Heart left ventricle (tissue), 16 donors: ENCODE measurements at regions not wholly inside any gene's neighbourhood (a gene's known extent, or its start where the extent isn't known, plus 50 kb on each side); places are given as distances from the start of the nearest gene placed in this dataset.

Experiments
- ATAC-seq, 4 donors: fragments of 200-7000 bp; cut with Tn5 transposase; one replicate each; pipeline ENCODE4 v1.9.1; 2020 to 2022; ENCODE audit warnings: moderate library complexity in 4 of 4, mild to moderate bottlenecking in 3 of 4, moderate number of reproducible peaks in 1 of 4
- DNase-seq, 5 donors: peaks; one replicate each; pipeline ENCODE4 v3.0.0-alpha.2; 2020
- H3K27ac ChIP-seq, 12 donors: fragments of 200-600 bp; sonication (generic) in 4 of 12; one replicate each; pipeline versions ENCODE4 v1.5.0 to v1.8.0; 2016 to 2022; ENCODE audit warnings: mild to moderate bottlenecking in 2 of 12
- H3K27me3 ChIP-seq, 9 donors: fragments of 200-600 bp; sonication (generic) in 2 of 9; one replicate each; pipeline versions ENCODE4 v1.5.1 to v1.8.0; 2016 to 2022; ENCODE audit warnings: mild to moderate bottlenecking in 3 of 9
- H3K36me3 ChIP-seq, 9 donors: fragments of 200-600 bp; sonication (generic) in 2 of 9; one replicate each; pipeline versions ENCODE4 v1.5.0 to v1.8.0; 2018 to 2022; ENCODE audit warnings: mild to moderate bottlenecking in 2 of 9
- H3K4me1 ChIP-seq, 12 donors: fragments of 200-600 bp; sonication (generic) in 4 of 12; one replicate each; pipeline versions ENCODE4 v1.5.0 to v1.8.0; 2016 to 2022; ENCODE audit warnings: mild to moderate bottlenecking in 3 of 12
- H3K4me3 ChIP-seq, 12 donors: fragments of 200-600 bp; sonication (generic) in 4 of 12; one replicate each; pipeline versions ENCODE4 v1.5.0 to v1.8.0; 2017 to 2022; ENCODE audit warnings: mild to moderate bottlenecking in 9 of 12, moderate library complexity in 4 of 12
- H3K9me3 ChIP-seq, 12 donors: fragments of 200-600 bp; sonication (generic) in 4 of 12; one replicate each; pipeline versions ENCODE4 v1.5.0 to v1.8.0; 2016 to 2022; ENCODE audit warnings: mild to moderate bottlenecking in 1 of 12
- POLR2A ChIP-seq, 2 donors: fragments of 450-650 bp; IDR thresholded peaks; one replicate each; pipeline ENCODE4 v1.6.1; 2017; ENCODE audit warnings: antibody characterized with exemption in 2 of 2, mild to moderate bottlenecking in 2 of 2, moderate library complexity in 2 of 2
- WGBS, 4 donors: extraction: QIAGEN DNeasy Blood & Tissue Kit in 2 of 4; methylation state at CpG; one replicate each; pipeline versions ENCODE4 v1.1.5 to v1.1.7; 2013 to 2018; 5-methylcytosine and 5-hydroxymethylcytosine counted together
- intact Hi-C, 10 donors: fragments of 100-400 bp; cut with DNase I; formaldehyde crosslinking; loops; one replicate each; pipeline versions ENCODE4 v1.11.1 to v1.14.2; 2022
- TF ChIP-seq, protein P1 (sequence below), 12 donors: fragments of 200-600 bp; sonication (generic) in 4 of 12; IDR thresholded peaks; one replicate each; pipeline versions ENCODE4 v1.5.0 to v1.8.0; 2018 to 2022; ENCODE audit warnings: antibody characterized with exemption in 12 of 12, mild to moderate bottlenecking in 5 of 12
- donor health status: ischemic (EF 13 %, LVEDD 7.1; RV severe dilation, severe dysfunction).
- donor health status: healthy with polysubstance abuse.
- donor health status: DM: no; HTN: yes; CAD: no.
- donor health status: DM: no; HTN: no; CAD: no.
- donor health status: ischemic (EF 25% LVEDD 6.9; RV normal size, moderate dysfunction).
- donor health status: ischemic (EF 25% LVEDD 5.7; RV mildly dilated, moderate dysfunction).
- donor health status: healthy.
- donor health status: DM: yes; HTN: yes; CAD: no.
- donor health status: ischemic (EF 35%, LVEDD 5.7; RV mildly dilated, moderate dysfunction).
- donor health status: nonischemic (EF 11% LVEDD 7.7; RV severe dilation, severe dysfunction).
- donor health status: DM: yes; HTN: yes; CAD: no.
- donor health status: PGD.
- donor health status: ischemic (EF 29% LVEDD 5.4; RV normal size, mild dysfunction).
- donor health status: nonischemic (EF 23%, LVEDD 6.1; RV moderate dilation, normal function).

- intact Hi-C loops, result no loop called here
- ATAC-seq (no peak), DNase-seq (no peak)
- TF ChIP-seq, protein P1, sequence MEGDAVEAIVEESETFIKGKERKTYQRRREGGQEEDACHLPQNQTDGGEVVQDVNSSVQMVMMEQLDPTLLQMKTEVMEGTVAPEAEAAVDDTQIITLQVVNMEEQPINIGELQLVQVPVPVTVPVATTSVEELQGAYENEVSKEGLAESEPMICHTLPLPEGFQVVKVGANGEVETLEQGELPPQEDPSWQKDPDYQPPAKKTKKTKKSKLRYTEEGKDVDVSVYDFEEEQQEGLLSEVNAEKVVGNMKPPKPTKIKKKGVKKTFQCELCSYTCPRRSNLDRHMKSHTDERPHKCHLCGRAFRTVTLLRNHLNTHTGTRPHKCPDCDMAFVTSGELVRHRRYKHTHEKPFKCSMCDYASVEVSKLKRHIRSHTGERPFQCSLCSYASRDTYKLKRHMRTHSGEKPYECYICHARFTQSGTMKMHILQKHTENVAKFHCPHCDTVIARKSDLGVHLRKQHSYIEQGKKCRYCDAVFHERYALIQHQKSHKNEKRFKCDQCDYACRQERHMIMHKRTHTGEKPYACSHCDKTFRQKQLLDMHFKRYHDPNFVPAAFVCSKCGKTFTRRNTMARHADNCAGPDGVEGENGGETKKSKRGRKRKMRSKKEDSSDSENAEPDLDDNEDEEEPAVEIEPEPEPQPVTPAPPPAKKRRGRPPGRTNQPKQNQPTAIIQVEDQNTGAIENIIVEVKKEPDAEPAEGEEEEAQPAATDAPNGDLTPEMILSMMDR (IDR thresholded peaks at IDR 0.05), result no peak
- no peak for TF ChIP-seq POLR2A (IDR thresholded peaks at IDR 0.05)
- Histone ChIP-seq H3K4me3 (no peak overlapping the region), H3K27ac (no peak overlapping the region), H3K9me3 (no peaks in the 10 kb centered on the region), H3K27me3 (no peaks in the 10 kb centered on the region), H3K4me1 (peaks cover 0 to 20% (median 0%) of the 10 kb centered on the region in 12 donors), H3K36me3 (peaks cover 0 to 14% (median 9%) of the 10 kb centered on the region in 9 donors)
- WGBS, 4 donors, result 87 to 92% (median 88%) methylated on average over 2 of the region's 2 CpGs
Observed at GRCh38 chr2:143948710-143949109, 571.2 kb downstream of the ZEB2 start.

GRCh38 chr2:143946436-143947391 is 573.2 kb downstream of the ZEB2 start:
- Histone ChIP-seq H3K9me3 (no peaks in the 10 kb centered on the region), H3K4me3 (no peak overlapping the region), H3K4me1 (peaks cover 0 to 20% (median 0%) of the 10 kb centered on the region in 12 donors), H3K27me3 (no peaks in the 10 kb centered on the region), H3K36me3 (peaks cover 0 to 14% (median 9%) of the 10 kb centered on the region in 9 donors), H3K27ac (no peak overlapping the region)
- ATAC-seq, result no peak
- intact Hi-C loops, result no loop called here
- WGBS, 4 donors, result 95 to 96% (median 95%) methylated on average over 18 of the region's 18 CpGs
- DNase-seq, result no peak
- TF ChIP-seq, protein P1 (IDR thresholded peaks at IDR 0.05), result no peak
- TF ChIP-seq POLR2A (IDR thresholded peaks at IDR 0.05), result no peak

GRCh38 chr2:143942486-143942885 is 577.4 kb downstream of the ZEB2 start:
- ATAC-seq (no peak), DNase-seq (no peak)
- TF ChIP-seq, protein P1 (IDR thresholded peaks at IDR 0.05), result no peak
- no peak for TF ChIP-seq POLR2A (IDR thresholded peaks at IDR 0.05)
- Histone ChIP-seq H3K9me3 (no peaks in the 10 kb centered on the region), H3K36me3 (peaks cover 0 to 14% (median 9%) of the 10 kb centered on the region in 9 donors), H3K27ac (no peak overlapping the region), H3K27me3 (peaks cover 0 to 6% (median 0%) of the 10 kb centered on the region in 9 donors), H3K4me3 (no peak overlapping the region), H3K4me1 (peaks cover 0 to 6% (median 3%) of the 10 kb centered on the region in 12 donors)
- intact Hi-C loops, result no loop called here

DNA sequence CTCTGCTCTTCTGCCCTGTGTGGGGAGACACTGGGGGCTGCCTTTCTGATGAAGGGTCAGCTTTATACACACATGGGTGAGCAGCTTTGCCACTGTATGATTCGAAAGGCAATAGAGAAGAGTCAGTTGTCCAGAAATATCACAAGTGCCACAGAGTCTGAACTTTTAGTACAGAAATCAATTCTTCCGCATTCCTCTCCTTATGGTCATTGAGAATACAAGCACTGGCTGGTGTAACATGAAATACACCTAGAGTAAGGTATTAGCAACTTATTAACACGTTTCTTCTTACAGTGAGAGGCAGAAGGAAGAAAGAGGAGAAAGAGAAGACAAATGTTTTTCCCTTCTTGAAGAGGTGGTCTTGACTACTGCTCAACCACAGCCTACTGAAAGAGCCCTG is 579.2 kb downstream of the ZEB2 start:
- Histone ChIP-seq H3K4me1 (peaks cover 0 to 17% (median 4%) of the 10 kb centered on the region in 12 donors), H3K36me3 (peaks cover 0 to 5% (median 0%) of the 10 kb centered on the region in 9 donors), H3K27ac (peak overlapping the region in 1 of 12 donors; percentile 52), H3K27me3 (peaks cover 0 to 24% (median 0%) of the 10 kb centered on the region in 9 donors), H3K9me3 (no peaks in the 10 kb centered on the region), H3K4me3 (no peak overlapping the region)
- TF ChIP-seq POLR2A (IDR thresholded peaks at IDR 0.05), result no peak
- TF ChIP-seq, protein P1 (IDR thresholded peaks at IDR 0.05), result no peak
- intact Hi-C loops, result no loop called here
- 94 to 99% (median 97%) methylated on average over 3 of the region's 3 CpGs for WGBS, 4 donors
- DNase-seq (no peak), ATAC-seq (no peak)
